ENCODE measurements at regions not wholly inside any gene's neighbourhood (a gene's known extent, or its start where the extent isn't known, plus 50 kb on each side); places are given as distances from the start of the nearest gene placed in this dataset.

DNA sequence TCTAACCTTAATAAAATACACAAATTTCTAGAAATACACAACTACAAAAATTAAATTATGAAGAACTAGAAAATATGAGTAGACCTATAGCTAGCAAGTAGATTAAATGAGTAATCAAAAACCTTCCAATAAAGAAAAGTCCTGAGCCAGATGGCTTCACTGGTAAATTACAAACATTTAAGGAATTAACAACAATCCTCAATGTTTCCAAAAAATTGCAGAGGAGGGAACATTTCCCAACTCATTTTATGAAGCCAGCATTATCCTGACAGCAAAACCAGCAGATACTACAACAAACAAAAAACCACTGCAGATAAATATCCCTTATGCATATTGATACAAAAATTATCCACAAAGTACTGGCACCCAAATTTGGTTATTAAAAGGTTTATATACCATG, 230.9 kb downstream of the COG6 start:
- DNase-seq (ENCODE audit: extremely low spot score), result no peak
- CTCF ChIA-PET, result no interaction called here
- POLR2A ChIA-PET, result interaction anchor here (0.7 kb wide), 1 partner anchor 29 kb away, joined by 3 read pairs; no protein-coding TSS in a partner anchor
- TF ChIP-seq TARDBP (IDR thresholded peaks at IDR 0.05) (no peak), LEF1 (IDR thresholded peaks at IDR 0.05; ENCODE audit: borderline replicate concordance) (no peak), FOXK2 (IDR thresholded peaks at IDR 0.05) (no peak), SUZ12 (IDR thresholded peaks at IDR 0.05) (no peak), HDGF (IDR thresholded peaks at IDR 0.05; ENCODE audit: borderline replicate concordance) (no peak), BHLHE40 (IDR thresholded peaks at IDR 0.05; ENCODE audit: borderline replicate concordance) (no peak), CTBP1 (IDR thresholded peaks at IDR 0.05; ENCODE audit: borderline replicate concordance) (no peak), FOXM1 (IDR thresholded peaks at IDR 0.05; ENCODE audit: borderline replicate concordance) (no peak), ELF4 (IDR thresholded peaks at IDR 0.05) (no peak), NFRKB (IDR thresholded peaks at IDR 0.05) (no peak), ARNT (IDR thresholded peaks at IDR 0.05) (no peak), SP1 (IDR thresholded peaks at IDR 0.05) (no peak), L3MBTL2 (conservative IDR thresholded peaks at IDR 0.05) (no peak), ZNF384 (IDR thresholded peaks at IDR 0.05) (no peak), FOXA1 (IDR thresholded peaks at IDR 0.05) (no peak)
- TF ChIP-seq, protein P1, sequence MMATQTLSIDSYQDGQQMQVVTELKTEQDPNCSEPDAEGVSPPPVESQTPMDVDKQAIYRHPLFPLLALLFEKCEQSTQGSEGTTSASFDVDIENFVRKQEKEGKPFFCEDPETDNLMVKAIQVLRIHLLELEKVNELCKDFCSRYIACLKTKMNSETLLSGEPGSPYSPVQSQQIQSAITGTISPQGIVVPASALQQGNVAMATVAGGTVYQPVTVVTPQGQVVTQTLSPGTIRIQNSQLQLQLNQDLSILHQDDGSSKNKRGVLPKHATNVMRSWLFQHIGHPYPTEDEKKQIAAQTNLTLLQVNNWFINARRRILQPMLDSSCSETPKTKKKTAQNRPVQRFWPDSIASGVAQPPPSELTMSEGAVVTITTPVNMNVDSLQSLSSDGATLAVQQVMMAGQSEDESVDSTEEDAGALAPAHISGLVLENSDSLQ (IDR thresholded peaks at IDR 0.05), result no peak

DNA sequence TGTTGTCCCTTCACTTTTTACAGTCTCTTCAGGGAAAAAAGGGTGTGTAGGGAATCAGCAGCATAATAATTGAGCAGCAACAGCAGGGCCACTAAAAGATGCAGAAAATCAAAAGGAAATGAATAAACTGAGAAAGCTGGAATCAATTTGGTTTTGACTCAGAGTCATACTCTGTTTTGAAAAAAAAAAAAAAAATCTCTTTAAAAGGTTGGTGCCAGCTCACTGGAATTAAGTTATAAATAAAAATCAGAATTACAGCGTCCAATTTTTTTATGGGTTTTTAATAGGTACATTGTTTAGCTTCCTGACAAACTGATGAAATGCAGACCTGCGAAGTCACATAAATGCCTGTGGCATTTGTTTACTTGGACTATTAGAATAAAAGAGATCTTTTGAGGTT, 231.9 kb downstream of the COG6 start:
- ChIA-PET POLR2A (no interaction called here), CTCF (no interaction called here)
- no peak for DNase-seq (ENCODE audit: extremely low spot score)
- no peak for TF ChIP-seq SP1 (IDR thresholded peaks at IDR 0.05)
- TF ChIP-seq ELF4 (IDR thresholded peaks at IDR 0.05), result no peak
- TF ChIP-seq LEF1 (IDR thresholded peaks at IDR 0.05; ENCODE audit: borderline replicate concordance), result no peak
- TF ChIP-seq SUZ12 (IDR thresholded peaks at IDR 0.05), result no peak
- TF ChIP-seq NFRKB (IDR thresholded peaks at IDR 0.05), result no peak
- TF ChIP-seq HDGF (IDR thresholded peaks at IDR 0.05; ENCODE audit: borderline replicate concordance), result no peak

DNA sequence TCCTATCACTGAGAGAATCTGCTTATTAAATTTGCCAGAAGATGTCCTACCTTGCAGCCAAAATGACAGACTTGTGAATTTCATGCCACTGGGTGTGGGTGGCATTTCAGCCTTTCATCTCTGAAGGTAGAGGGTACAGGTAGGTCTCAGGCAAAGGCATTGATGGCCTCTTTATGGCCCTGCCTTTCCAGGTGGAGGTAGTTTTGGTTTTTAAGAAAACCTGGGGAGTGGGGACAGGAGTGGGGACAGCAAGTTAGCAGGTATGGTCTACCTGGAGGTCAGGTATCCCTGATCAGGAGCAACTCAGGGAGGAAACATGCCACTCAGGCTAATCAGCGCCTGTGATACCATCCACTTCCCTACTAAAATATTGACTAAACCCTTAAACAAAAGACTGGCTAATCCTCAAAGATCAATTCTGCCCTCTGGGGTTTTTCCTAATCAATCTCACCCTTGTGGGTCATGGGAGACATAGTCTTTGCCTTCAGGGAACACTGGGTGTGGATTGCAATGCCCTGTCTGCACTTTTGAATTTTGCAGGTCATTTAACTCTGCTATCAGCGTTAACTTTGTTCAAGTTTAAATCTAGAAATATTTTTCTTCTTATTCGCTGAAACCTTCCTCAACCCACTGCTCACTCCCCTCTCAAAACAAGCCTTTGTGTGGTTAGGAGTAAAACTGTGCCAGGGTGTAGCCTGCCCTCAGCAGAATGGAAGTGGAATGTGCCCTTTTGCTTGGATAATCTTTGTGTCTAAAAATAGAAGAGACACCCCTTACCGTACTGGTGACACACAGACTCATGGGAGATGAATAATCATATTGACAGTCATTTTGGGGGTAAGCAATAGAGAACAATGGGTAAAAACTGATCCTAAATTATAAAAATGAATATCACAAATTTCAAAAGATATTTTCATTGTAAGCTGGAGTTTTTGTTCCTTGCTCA, 233.7 kb downstream of the COG6 start:
- ChIA-PET POLR2A (no interaction called here), CTCF (no interaction called here)
- DNase-seq (ENCODE audit: extremely low spot score), result no peak
- TF ChIP-seq TARDBP (IDR thresholded peaks at IDR 0.05), result no peak
- no peak for TF ChIP-seq CTBP1 (IDR thresholded peaks at IDR 0.05; ENCODE audit: borderline replicate concordance)
- TF ChIP-seq HDGF (IDR thresholded peaks at IDR 0.05; ENCODE audit: borderline replicate concordance), result no peak
- no peak for TF ChIP-seq SUZ12 (IDR thresholded peaks at IDR 0.05)

DNA sequence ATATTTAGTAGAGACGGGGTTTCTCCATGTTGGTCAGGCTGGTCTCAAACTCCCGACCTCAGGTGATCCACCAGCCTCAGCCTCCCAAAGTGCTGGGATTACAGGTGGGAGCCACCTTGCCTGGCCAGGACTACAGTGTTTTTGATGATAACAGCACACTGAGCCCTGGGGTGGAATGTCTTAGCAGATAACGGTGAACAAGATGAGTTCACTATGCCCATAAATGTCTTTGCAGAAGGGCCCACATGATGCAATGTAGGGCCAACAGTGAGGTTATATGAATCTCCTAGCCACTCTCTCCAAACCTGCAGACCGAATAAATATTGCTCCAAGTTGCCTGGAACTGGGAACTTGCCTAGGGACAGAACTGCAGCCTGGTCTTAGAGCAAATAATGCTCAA, 235.1 kb downstream of the COG6 start:
- no peak for TF ChIP-seq HDGF (IDR thresholded peaks at IDR 0.05; ENCODE audit: borderline replicate concordance)
- TF ChIP-seq L3MBTL2 (conservative IDR thresholded peaks at IDR 0.05), result no peak
- no peak for TF ChIP-seq SP1 (IDR thresholded peaks at IDR 0.05)
- TF ChIP-seq FOXK2 (IDR thresholded peaks at IDR 0.05), result no peak
- no peak for TF ChIP-seq BHLHE40 (IDR thresholded peaks at IDR 0.05; ENCODE audit: borderline replicate concordance)
- TF ChIP-seq, protein P1 (IDR thresholded peaks at IDR 0.05), result no peak
- TF ChIP-seq NFRKB (IDR thresholded peaks at IDR 0.05), result no peak
- no peak for TF ChIP-seq CTBP1 (IDR thresholded peaks at IDR 0.05; ENCODE audit: borderline replicate concordance)
- TF ChIP-seq ZNF384 (IDR thresholded peaks at IDR 0.05), result no peak
- TF ChIP-seq LEF1 (IDR thresholded peaks at IDR 0.05; ENCODE audit: borderline replicate concordance), result no peak
- TF ChIP-seq FOXA1 (IDR thresholded peaks at IDR 0.05), result no peak
- TF ChIP-seq TARDBP (IDR thresholded peaks at IDR 0.05), result no peak
- no peak for TF ChIP-seq FOXM1 (IDR thresholded peaks at IDR 0.05; ENCODE audit: borderline replicate concordance)
- no peak for TF ChIP-seq SUZ12 (IDR thresholded peaks at IDR 0.05)
- no peak for TF ChIP-seq ELF4 (IDR thresholded peaks at IDR 0.05)
- TF ChIP-seq ARNT (IDR thresholded peaks at IDR 0.05), result no peak
- DNase-seq (ENCODE audit: extremely low spot score), result no peak
- ChIA-PET CTCF (no interaction called here), POLR2A (no interaction called here)

DNA sequence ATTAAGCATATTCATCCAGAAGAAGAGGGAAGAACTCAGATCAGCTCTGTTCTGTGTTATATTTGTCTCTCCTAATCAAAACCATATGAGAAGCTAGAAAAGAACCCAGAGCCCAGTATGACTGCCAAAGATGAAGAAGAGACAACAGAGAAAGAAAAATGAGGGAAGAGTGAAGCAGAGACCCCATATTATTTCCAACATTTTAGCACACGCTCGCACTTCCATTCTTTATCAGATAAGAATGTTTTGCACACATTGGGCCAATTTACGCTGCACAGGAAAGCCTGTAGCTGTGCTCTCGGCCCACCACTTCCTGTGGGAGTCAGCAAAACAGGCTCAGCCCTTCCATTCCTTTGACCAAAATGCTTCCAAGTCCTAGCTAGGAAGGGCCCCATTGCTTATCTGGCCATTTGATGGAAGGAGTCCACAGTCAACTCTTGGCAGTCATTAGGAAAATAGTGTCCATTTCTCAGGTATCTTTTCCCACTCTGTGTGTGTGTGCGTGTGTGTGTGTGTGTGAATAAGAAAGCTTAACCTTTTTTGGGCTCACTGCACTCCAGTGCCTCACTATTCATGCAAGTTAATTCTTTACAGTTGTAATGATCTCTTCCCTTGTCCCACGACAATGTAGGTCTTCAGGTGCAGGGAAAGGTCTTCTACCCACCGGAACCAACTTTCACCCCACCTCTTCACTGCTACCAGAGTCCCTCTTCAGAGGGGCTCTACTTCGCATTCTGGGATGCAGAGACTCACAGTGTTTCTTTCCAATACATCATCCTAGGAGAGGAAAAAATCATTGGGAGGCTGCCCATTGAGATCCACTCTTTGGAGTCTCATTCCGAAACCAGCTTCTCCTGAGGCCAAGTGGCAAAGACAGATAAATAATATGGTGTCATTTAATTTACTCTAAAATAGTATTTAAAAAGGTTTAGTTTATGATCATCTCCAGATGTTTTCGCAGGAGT, 237.5 kb downstream of the COG6 start:
- ChIA-PET CTCF (no interaction called here), POLR2A (no interaction called here)
- DNase-seq (ENCODE audit: extremely low spot score), result no peak
- TF ChIP-seq, protein P1 (IDR thresholded peaks at IDR 0.05), result no peak
- no peak for TF ChIP-seq LEF1 (IDR thresholded peaks at IDR 0.05; ENCODE audit: borderline replicate concordance)
- no peak for TF ChIP-seq TARDBP (IDR thresholded peaks at IDR 0.05)
- no peak for TF ChIP-seq ELF4 (IDR thresholded peaks at IDR 0.05)
- no peak for TF ChIP-seq FOXM1 (IDR thresholded peaks at IDR 0.05; ENCODE audit: borderline replicate concordance)
- TF ChIP-seq L3MBTL2 (conservative IDR thresholded peaks at IDR 0.05), result no peak
- no peak for TF ChIP-seq ZNF384 (IDR thresholded peaks at IDR 0.05)
- TF ChIP-seq FOXK2 (IDR thresholded peaks at IDR 0.05), result no peak
- no peak for TF ChIP-seq FOXA1 (IDR thresholded peaks at IDR 0.05)
- no peak for TF ChIP-seq SUZ12 (IDR thresholded peaks at IDR 0.05)
- no peak for TF ChIP-seq SP1 (IDR thresholded peaks at IDR 0.05)
- no peak for TF ChIP-seq HDGF (IDR thresholded peaks at IDR 0.05; ENCODE audit: borderline replicate concordance)
- TF ChIP-seq CTBP1 (IDR thresholded peaks at IDR 0.05; ENCODE audit: borderline replicate concordance), result no peak
- TF ChIP-seq NFRKB (IDR thresholded peaks at IDR 0.05), result no peak
- no peak for TF ChIP-seq BHLHE40 (IDR thresholded peaks at IDR 0.05; ENCODE audit: borderline replicate concordance)
- no peak for TF ChIP-seq ARNT (IDR thresholded peaks at IDR 0.05)
